ENCODE measurements at regions not wholly inside any gene's neighbourhood (a gene's known extent, or its start where the extent isn't known, plus 50 kb on each side); places are given as distances from the start of the nearest gene placed in this dataset.

DNA sequence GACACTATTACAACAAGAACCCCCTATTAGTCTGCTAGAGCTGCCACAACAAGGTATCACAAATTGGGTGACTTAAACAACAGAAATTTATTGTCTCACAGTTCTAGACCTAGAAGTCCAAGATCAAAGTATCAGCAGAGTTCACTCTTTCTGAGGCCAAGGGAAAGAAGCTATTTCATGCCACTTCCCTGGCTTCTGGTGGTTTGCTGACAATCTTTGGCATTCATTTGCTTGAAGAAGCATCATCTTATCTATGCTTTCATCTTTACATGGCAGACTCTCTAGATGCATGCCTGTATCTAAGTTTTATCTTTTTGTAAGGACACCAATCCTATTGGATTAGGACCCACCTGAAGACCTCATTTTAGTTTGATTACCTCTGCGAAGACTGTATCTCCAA is 296.8 kb upstream of the MARCKS start:
- no peak for TF ChIP-seq TAF1 (IDR thresholded peaks at IDR 0.05; ENCODE audit: borderline replicate concordance, insufficient read depth, low read length)
- no peak for TF ChIP-seq FOXP2 (optimal IDR thresholded peaks at IDR 0.05; ENCODE audit: borderline replicate concordance, extremely low read depth, extremely low read length, insufficient read depth)
- no peak for TF ChIP-seq SIN3A (IDR thresholded peaks at IDR 0.05; ENCODE audit: borderline replicate concordance, insufficient read depth, low read length)
- TF ChIP-seq POLR2AphosphoS5 (IDR thresholded peaks at IDR 0.05; ENCODE audit: low read depth, low read length) = no peak
- TF ChIP-seq, protein P1, sequence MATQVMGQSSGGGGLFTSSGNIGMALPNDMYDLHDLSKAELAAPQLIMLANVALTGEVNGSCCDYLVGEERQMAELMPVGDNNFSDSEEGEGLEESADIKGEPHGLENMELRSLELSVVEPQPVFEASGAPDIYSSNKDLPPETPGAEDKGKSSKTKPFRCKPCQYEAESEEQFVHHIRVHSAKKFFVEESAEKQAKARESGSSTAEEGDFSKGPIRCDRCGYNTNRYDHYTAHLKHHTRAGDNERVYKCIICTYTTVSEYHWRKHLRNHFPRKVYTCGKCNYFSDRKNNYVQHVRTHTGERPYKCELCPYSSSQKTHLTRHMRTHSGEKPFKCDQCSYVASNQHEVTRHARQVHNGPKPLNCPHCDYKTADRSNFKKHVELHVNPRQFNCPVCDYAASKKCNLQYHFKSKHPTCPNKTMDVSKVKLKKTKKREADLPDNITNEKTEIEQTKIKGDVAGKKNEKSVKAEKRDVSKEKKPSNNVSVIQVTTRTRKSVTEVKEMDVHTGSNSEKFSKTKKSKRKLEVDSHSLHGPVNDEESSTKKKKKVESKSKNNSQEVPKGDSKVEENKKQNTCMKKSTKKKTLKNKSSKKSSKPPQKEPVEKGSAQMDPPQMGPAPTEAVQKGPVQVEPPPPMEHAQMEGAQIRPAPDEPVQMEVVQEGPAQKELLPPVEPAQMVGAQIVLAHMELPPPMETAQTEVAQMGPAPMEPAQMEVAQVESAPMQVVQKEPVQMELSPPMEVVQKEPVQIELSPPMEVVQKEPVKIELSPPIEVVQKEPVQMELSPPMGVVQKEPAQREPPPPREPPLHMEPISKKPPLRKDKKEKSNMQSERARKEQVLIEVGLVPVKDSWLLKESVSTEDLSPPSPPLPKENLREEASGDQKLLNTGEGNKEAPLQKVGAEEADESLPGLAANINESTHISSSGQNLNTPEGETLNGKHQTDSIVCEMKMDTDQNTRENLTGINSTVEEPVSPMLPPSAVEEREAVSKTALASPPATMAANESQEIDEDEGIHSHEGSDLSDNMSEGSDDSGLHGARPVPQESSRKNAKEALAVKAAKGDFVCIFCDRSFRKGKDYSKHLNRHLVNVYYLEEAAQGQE (IDR thresholded peaks at IDR 0.05; ENCODE audit: insufficient read depth in 1 of 2, low read depth in 2 of 2, low read length in 2 of 2) = no peak

- TF ChIP-seq TAF1 (IDR thresholded peaks at IDR 0.05; ENCODE audit: borderline replicate concordance, insufficient read depth, low read length) (no peak), POLR2AphosphoS5 (IDR thresholded peaks at IDR 0.05; ENCODE audit: low read depth, low read length) (no peak), SIN3A (IDR thresholded peaks at IDR 0.05; ENCODE audit: borderline replicate concordance, insufficient read depth, low read length) (no peak), FOXP2 (optimal IDR thresholded peaks at IDR 0.05; ENCODE audit: borderline replicate concordance, extremely low read depth, extremely low read length, insufficient read depth) (no peak)
- TF ChIP-seq, protein P1 (IDR thresholded peaks at IDR 0.05; ENCODE audit: insufficient read depth in 1 of 2, low read depth in 2 of 2, low read length in 2 of 2) = no peak
Measured at GRCh38 chr6:113560908-113561307, 296.2 kb upstream of the MARCKS start.

DNA sequence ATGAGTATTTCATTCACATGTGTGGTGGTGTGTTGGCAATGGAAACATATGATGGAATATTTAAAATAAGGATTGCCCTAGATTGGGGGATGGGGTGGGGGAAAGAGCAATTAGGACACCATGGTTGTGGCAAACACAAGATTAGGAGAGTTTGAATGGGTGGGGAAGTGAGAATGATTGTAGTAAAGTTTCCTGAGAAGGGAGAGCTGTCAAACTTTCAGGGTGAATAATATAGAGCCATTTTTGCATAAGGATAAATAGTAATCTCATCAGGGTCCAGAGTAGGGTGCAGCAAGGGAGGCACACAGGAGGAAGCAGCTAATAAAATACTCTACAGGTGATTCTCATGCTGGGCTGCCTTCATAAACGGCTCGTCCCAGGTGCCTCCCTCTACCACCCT is 294.9 kb upstream of the MARCKS start:
- no peak for TF ChIP-seq SIN3A (IDR thresholded peaks at IDR 0.05; ENCODE audit: borderline replicate concordance, insufficient read depth, low read length)
- TF ChIP-seq FOXP2 (optimal IDR thresholded peaks at IDR 0.05; ENCODE audit: borderline replicate concordance, extremely low read depth, extremely low read length, insufficient read depth) = no peak
- no peak for TF ChIP-seq TAF1 (IDR thresholded peaks at IDR 0.05; ENCODE audit: borderline replicate concordance, insufficient read depth, low read length)
- TF ChIP-seq POLR2AphosphoS5 (IDR thresholded peaks at IDR 0.05; ENCODE audit: low read depth, low read length) = no peak
- TF ChIP-seq, protein P1 (IDR thresholded peaks at IDR 0.05; ENCODE audit: insufficient read depth in 1 of 2, low read depth in 2 of 2, low read length in 2 of 2) = no peak

- TF ChIP-seq TAF1 (IDR thresholded peaks at IDR 0.05; ENCODE audit: borderline replicate concordance, insufficient read depth, low read length) = 0 out of 2 replicates have a peak, but pooled peaks have one; percentile 38
- TF ChIP-seq POLR2AphosphoS5 (IDR thresholded peaks at IDR 0.05; ENCODE audit: low read depth, low read length) = peak; percentile 28; the same call in 1 of the 2 replicates
- 0 out of 2 replicates have a peak, but pooled peaks have one; percentile 61 for TF ChIP-seq SIN3A (IDR thresholded peaks at IDR 0.05; ENCODE audit: borderline replicate concordance, insufficient read depth, low read length)
- TF ChIP-seq, protein P1 (IDR thresholded peaks at IDR 0.05; ENCODE audit: insufficient read depth in 1 of 2, low read depth in 2 of 2, low read length in 2 of 2) = peak in 1 of 2 experiments; percentile 37; a peak in 1 of 4 replicates
- TF ChIP-seq FOXP2 (optimal IDR thresholded peaks at IDR 0.05; ENCODE audit: borderline replicate concordance, extremely low read depth, extremely low read length, insufficient read depth) = peak; percentile 47
Measured at GRCh38 chr6:113564371-113565171, 292.6 kb upstream of the MARCKS start.
